ENCODE measurements at regions not wholly inside any gene's neighbourhood (a gene's known extent, or its start where the extent isn't known, plus 50 kb on each side); places are given as distances from the start of the nearest gene placed in this dataset.
"Not testable (repeated sequence)": the region's sequence is repeated elsewhere in the genome, so short reads cannot be mapped to it uniquely, and the experiment has no call there.

DNA sequence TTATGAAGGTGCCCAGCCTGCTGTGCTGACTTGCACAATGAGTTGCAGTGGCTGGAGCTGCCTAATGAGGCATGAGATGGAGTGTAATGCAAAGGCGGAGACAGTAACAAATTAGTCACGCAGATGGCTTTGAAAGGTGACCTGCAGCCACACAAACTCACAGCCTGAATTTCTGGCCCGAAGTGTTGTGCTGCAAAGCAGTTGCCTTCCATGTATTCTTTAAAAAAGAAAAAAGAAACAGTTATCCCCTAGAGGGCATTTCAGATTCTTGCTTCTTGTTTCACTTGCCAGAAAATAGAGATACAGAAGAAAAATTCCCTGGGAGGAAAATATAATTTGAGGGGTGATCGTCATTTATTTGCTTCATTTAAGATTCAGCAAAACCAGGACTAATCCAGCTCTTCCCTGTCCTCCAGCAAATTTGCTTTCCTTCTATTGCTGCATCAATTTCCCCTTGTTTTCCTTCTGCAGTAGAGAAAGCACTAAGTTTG is 239.9 kb downstream of the ADRA2A start:
- no peaks in the 10 kb centered on the region for H3K4me1 ChIP-seq (ENCODE audit: insufficient read depth, low read length)
- no peaks in the 10 kb centered on the region for H3K27me3 ChIP-seq (ENCODE audit: insufficient read depth, low read length)
- no peak overlapping the region for H3K4me3 ChIP-seq (ENCODE audit: low read length)
- H3K9me3 ChIP-seq (ENCODE audit: insufficient read depth, low read depth, low read length) = no peaks in the 10 kb centered on the region
- no peak overlapping the region for H3K9ac ChIP-seq (ENCODE audit: low read depth, low read length)
- H3K36me3 ChIP-seq (ENCODE audit: insufficient read depth, low read depth, low read length) = no peaks in the 10 kb centered on the region
- no peak overlapping the region for H3K27ac ChIP-seq (ENCODE audit: low read length)

DNA sequence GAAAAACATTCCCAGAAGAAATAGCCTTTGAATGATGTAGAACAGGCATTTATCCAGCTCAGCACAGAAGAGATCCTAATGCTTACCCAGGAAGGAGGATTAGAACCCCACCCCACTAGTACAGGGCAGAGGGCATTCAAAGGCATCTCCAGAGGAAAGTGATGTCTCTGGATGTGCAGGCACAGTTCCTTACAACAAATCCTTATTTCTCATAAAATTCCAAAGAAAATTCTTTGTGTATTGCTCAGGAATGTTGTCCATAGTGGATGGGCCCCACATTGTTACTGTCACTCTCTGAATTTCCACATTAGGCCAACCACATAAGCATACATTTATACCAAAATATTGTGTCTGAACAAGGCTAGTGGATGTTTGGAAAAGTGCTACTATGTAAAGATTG is 243.0 kb downstream of the ADRA2A start:
- H3K9me3 ChIP-seq (ENCODE audit: insufficient read depth, low read depth, low read length) = no peaks in the 10 kb centered on the region
- H3K4me1 ChIP-seq (ENCODE audit: insufficient read depth, low read length) = no peaks in the 10 kb centered on the region
- H3K27ac ChIP-seq (ENCODE audit: low read length) = no peak overlapping the region
- no peak overlapping the region for H3K9ac ChIP-seq (ENCODE audit: low read depth, low read length)
- H3K36me3 ChIP-seq (ENCODE audit: insufficient read depth, low read depth, low read length) = no peaks in the 10 kb centered on the region
- no peaks in the 10 kb centered on the region for H3K27me3 ChIP-seq (ENCODE audit: insufficient read depth, low read length)
- no peak overlapping the region for H3K4me3 ChIP-seq (ENCODE audit: low read length)

DNA sequence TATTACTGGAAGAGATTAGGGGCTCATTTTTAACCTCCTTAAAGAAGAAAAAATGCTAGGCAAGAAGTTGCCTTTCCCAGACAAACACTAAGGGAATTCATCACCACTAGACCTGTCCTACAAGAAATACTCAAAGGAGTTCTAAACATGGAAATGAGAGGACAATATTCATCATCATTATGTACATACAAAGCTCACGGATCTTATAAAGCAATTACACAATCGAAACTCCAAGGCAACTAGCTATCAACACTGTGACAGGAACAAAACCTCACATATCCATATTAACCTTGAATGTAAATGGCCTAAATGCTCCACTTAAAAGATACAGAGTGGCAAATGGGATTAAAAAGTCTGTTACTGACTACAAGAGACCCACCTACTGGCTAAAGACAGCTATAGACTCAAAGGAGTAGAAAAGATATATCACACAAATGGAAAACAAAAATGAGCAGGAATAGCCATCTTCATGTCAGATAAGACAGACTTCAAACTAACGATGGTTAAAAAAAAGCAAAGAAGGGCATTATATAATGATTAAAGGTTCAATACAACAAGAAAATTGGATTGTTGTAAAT is 246.6 kb downstream of the ADRA2A start:
- Histone ChIP-seq H3K4me3 (ENCODE audit: low read length) (no peak overlapping the region), H3K27ac (ENCODE audit: low read length) (no peak overlapping the region), H3K27me3 (ENCODE audit: insufficient read depth, low read length) (no peaks in the 10 kb centered on the region), H3K36me3 (ENCODE audit: insufficient read depth, low read depth, low read length) (no peaks in the 10 kb centered on the region), H3K9ac (ENCODE audit: low read depth, low read length) (no peak overlapping the region), H3K9me3 (ENCODE audit: insufficient read depth, low read depth, low read length) (no peaks in the 10 kb centered on the region), H3K4me1 (ENCODE audit: insufficient read depth, low read length) (no peaks in the 10 kb centered on the region)

DNA sequence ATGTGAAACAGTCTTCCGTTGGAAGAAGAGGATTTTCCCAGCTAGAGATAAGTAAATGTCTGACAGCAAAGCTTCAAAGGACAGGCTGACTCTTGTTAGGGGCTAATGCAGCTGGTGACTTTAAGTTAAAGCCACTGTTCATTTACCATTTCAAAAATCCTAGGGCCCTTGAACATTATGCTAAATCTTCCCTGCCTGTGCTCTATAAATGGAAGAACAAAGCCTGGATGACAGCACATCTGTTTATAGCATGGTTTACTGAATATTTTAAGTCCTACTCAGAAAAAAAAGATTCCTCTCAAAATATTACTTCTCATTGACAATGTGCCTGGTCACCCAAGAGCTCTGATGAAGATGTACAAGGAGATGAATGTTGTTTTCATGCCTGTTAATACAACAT is 255.3 kb downstream of the ADRA2A start:
- not testable (repeated sequence) for H3K27me3 ChIP-seq (ENCODE audit: insufficient read depth, low read length); H3K4me3 ChIP-seq (ENCODE audit: low read length); H3K9ac ChIP-seq (ENCODE audit: low read depth, low read length); H3K4me1 ChIP-seq (ENCODE audit: insufficient read depth, low read length); H3K36me3 ChIP-seq (ENCODE audit: insufficient read depth, low read depth, low read length); H3K27ac ChIP-seq (ENCODE audit: low read length)
- H3K9me3 ChIP-seq (ENCODE audit: insufficient read depth, low read depth, low read length) = peaks cover 11% of the 10 kb centered on the region

DNA sequence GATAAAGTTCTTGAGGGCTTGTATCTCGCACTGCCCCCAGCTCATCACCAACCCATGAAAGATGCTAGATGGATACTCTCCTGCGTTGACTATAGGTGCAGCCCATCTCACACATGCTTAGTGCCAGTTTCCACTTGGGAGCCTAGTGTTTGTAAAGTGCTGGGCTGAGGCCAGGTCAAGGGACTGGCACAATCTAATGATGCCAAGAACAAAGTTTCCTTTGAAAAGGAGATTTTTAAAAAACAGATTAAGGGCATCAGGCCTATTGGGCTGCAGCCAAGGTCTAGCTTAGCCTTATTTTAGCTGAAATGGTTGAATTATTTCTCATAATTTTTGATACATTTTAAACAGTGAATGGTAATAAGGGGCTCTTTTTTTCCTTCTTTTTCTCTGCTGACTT is 259.0 kb downstream of the ADRA2A start:
- Histone ChIP-seq H3K27ac (ENCODE audit: low read length) (no peak overlapping the region), H3K27me3 (ENCODE audit: insufficient read depth, low read length) (no peaks in the 10 kb centered on the region), H3K9me3 (ENCODE audit: insufficient read depth, low read depth, low read length) (peaks cover 22% of the 10 kb centered on the region), H3K9ac (ENCODE audit: low read depth, low read length) (no peak overlapping the region), H3K4me1 (ENCODE audit: insufficient read depth, low read length) (no peaks in the 10 kb centered on the region), H3K36me3 (ENCODE audit: insufficient read depth, low read depth, low read length) (no peaks in the 10 kb centered on the region), H3K4me3 (ENCODE audit: low read length) (no peak overlapping the region)

DNA sequence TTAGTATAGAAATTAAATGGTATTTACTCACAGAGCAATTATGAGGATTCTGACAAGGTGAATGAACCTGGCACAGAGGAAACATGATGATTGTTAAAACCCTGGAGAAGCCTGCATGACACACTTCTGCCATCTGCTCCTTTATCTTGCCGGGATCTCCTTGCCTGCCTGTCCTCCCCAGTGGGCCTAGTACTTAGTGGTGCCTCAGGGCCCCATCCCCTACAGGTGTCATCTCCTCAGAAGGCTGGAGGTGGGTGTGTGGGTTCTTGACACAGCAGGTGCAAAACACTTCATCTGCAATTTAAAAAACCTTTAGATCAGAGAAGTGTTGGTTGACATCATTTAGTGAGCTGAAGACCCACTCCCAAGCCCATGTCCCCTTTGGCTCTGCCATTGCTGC is 261.2 kb downstream of the ADRA2A start:
- H3K4me3 ChIP-seq (ENCODE audit: low read length) = no peak overlapping the region
- H3K36me3 ChIP-seq (ENCODE audit: insufficient read depth, low read depth, low read length) = no peaks in the 10 kb centered on the region
- H3K9ac ChIP-seq (ENCODE audit: low read depth, low read length) = no peak overlapping the region
- H3K27me3 ChIP-seq (ENCODE audit: insufficient read depth, low read length) = no peaks in the 10 kb centered on the region
- H3K27ac ChIP-seq (ENCODE audit: low read length) = no peak overlapping the region
- H3K4me1 ChIP-seq (ENCODE audit: insufficient read depth, low read length) = no peaks in the 10 kb centered on the region
- H3K9me3 ChIP-seq (ENCODE audit: insufficient read depth, low read depth, low read length) = peaks cover 30% of the 10 kb centered on the region

DNA sequence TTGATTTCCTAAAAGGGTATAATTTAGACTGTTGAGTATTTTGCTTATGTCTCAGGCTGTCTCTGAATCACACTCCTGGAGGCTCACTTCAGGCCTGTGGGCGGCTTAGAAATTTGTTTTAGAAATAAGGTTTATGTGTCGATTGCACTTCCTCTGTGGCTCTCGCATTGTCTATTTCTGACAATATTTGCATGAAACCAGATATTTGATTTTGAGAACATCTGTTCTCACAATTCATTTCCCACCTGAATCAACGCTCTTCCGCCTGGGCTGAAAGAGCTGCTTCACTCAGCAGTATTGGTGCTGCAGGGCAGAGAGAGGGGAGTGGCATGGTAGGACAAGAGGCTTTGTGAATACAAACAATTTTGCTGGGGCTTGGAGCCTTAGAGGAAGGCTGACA is 262.0 kb downstream of the ADRA2A start:
- H3K27ac ChIP-seq (ENCODE audit: low read length) = no peak overlapping the region
- no peaks in the 10 kb centered on the region for H3K4me1 ChIP-seq (ENCODE audit: insufficient read depth, low read length)
- H3K9me3 ChIP-seq (ENCODE audit: insufficient read depth, low read depth, low read length) = peaks cover 22% of the 10 kb centered on the region
- no peak overlapping the region for H3K4me3 ChIP-seq (ENCODE audit: low read length)
- no peaks in the 10 kb centered on the region for H3K27me3 ChIP-seq (ENCODE audit: insufficient read depth, low read length)
- no peaks in the 10 kb centered on the region for H3K36me3 ChIP-seq (ENCODE audit: insufficient read depth, low read depth, low read length)
- H3K9ac ChIP-seq (ENCODE audit: low read depth, low read length) = no peak overlapping the region

DNA sequence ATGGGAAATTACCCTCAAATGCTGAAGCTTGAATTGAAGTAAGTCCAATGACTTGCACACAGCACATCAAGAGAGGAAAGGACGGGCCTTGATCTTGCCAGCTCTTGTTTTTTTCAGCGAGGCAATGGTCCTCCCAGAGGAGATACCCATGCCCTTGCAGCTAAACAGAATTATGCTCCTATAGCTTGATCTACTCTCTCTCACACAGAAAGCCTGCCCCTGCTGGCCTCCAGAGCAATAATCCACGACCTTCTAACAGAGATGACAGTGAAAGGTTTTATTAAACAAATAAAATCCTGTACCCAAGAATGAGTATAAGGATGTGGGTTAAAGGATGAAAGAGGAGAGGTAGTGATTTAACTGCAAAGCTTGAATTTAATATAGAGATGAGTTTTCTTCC is 268.0 kb downstream of the ADRA2A start:
- Histone ChIP-seq H3K9me3 (ENCODE audit: insufficient read depth, low read depth, low read length) (peaks cover 19% of the 10 kb centered on the region), H3K4me3 (ENCODE audit: low read length) (no peak overlapping the region), H3K27ac (ENCODE audit: low read length) (no peak overlapping the region), H3K36me3 (ENCODE audit: insufficient read depth, low read depth, low read length) (no peaks in the 10 kb centered on the region), H3K4me1 (ENCODE audit: insufficient read depth, low read length) (no peaks in the 10 kb centered on the region), H3K27me3 (ENCODE audit: insufficient read depth, low read length) (no peaks in the 10 kb centered on the region), H3K9ac (ENCODE audit: low read depth, low read length) (no peak overlapping the region)

DNA sequence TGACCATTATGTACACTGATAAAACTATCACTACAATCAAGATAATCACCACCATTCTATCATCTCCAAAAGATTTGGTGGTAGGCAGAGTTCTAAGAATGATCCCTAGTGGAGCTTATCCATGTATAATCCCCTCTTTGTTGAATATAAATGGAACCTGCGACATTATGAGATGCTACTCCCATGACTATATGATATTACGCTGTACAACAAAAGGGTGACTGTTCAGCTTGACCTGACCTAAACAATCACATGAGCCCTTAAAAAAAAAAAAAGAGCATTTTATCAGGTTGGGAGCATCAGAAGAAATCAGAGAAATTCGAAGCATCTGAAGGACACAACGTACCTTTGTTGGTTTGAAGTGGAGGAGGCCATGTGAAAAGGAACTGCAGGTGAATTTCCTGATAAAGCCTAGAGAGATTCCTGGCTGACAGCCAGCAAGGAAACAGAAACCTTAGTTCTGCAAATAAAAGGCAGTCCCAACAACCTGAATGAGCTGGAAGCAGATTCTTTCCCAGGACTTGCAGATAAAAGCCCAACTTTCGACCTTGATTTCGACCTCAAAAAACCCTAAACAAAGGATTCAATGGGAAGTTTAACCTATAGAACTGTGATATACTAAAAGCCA is 270.7 kb downstream of the ADRA2A start:
- Histone ChIP-seq H3K27me3 (ENCODE audit: insufficient read depth, low read length) (no peaks in the 10 kb centered on the region), H3K4me1 (ENCODE audit: insufficient read depth, low read length) (no peaks in the 10 kb centered on the region), H3K36me3 (ENCODE audit: insufficient read depth, low read depth, low read length) (no peaks in the 10 kb centered on the region), H3K27ac (ENCODE audit: low read length) (no peak overlapping the region), H3K4me3 (ENCODE audit: low read length) (no peak overlapping the region), H3K9ac (ENCODE audit: low read depth, low read length) (no peak overlapping the region), H3K9me3 (ENCODE audit: insufficient read depth, low read depth, low read length) (no peaks in the 10 kb centered on the region)

DNA sequence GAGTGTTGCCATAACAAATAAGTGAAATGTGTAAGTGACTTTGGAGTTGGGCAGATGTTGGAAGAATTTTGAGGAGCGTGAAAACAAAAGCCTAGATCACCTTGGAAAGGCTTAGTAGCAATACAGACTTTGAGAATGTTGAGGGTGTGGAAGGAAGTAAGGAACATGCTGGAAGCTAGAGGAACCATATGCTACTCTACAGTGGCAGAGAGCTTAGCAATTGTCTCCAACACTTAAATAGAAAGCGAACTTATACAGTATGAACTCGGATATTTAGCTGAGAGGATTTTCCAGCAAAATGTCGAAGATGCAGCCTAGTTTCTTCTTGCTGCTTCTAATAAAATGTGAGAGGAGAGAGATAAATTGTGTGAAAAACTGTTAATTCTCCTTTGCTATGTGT is 271.2 kb downstream of the ADRA2A start:
- Histone ChIP-seq H3K36me3 (ENCODE audit: insufficient read depth, low read depth, low read length) (no peaks in the 10 kb centered on the region), H3K4me3 (ENCODE audit: low read length) (no peak overlapping the region), H3K4me1 (ENCODE audit: insufficient read depth, low read length) (no peaks in the 10 kb centered on the region), H3K9ac (ENCODE audit: low read depth, low read length) (no peak overlapping the region), H3K27me3 (ENCODE audit: insufficient read depth, low read length) (no peaks in the 10 kb centered on the region), H3K27ac (ENCODE audit: low read length) (no peak overlapping the region), H3K9me3 (ENCODE audit: insufficient read depth, low read depth, low read length) (no peaks in the 10 kb centered on the region)

DNA sequence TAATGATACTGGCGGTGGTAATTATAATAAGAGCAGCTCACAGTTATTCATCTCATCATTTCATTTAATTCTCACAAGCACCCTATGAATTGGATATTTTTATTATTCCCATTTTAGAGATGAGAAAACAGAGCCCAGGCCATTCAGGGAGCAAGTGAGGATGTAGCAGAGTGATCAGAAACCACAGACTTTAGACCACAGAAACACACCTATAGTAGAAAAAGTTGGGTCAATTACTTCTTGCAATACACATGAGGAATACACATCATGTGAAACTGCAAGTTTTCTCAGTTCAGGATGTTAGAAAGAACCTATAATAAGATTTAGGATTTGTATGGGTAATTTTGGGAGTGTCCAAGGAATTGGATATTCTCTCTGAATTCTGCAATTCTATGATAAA is 278.0 kb downstream of the ADRA2A start:
- Histone ChIP-seq H3K4me3 (ENCODE audit: low read length) (no peak overlapping the region), H3K36me3 (ENCODE audit: insufficient read depth, low read depth, low read length) (no peaks in the 10 kb centered on the region), H3K27me3 (ENCODE audit: insufficient read depth, low read length) (no peaks in the 10 kb centered on the region), H3K9ac (ENCODE audit: low read depth, low read length) (no peak overlapping the region), H3K27ac (ENCODE audit: low read length) (no peak overlapping the region), H3K4me1 (ENCODE audit: insufficient read depth, low read length) (no peaks in the 10 kb centered on the region), H3K9me3 (ENCODE audit: insufficient read depth, low read depth, low read length) (no peaks in the 10 kb centered on the region)

DNA sequence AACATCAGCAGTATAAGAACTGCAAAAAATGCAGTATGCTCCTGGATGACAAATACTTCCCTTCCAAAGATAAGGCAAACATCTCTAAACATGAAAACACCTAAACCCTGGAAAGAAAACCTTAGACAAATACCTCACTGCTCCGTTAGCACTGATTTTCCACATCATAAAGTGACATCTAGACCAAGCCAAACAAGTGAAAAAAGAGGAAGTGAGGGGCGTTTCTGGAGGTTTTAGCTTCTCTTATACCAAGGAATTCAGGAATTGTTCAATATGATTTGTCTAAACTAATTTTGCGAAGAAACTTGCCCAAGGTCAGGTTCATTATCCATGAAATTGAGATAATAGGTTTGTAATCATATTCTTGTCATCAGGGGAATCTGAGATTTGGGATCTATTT is 279.7 kb downstream of the ADRA2A start:
- Histone ChIP-seq H3K27me3 (ENCODE audit: insufficient read depth, low read length) (no peaks in the 10 kb centered on the region), H3K36me3 (ENCODE audit: insufficient read depth, low read depth, low read length) (no peaks in the 10 kb centered on the region), H3K9ac (ENCODE audit: low read depth, low read length) (no peak overlapping the region), H3K4me1 (ENCODE audit: insufficient read depth, low read length) (no peaks in the 10 kb centered on the region), H3K27ac (ENCODE audit: low read length) (no peak overlapping the region), H3K4me3 (ENCODE audit: low read length) (no peak overlapping the region), H3K9me3 (ENCODE audit: insufficient read depth, low read depth, low read length) (no peaks in the 10 kb centered on the region)

Data from iPS-20b (cell line).